NCI-H1694 (cell line): ENCODE measurements at regions not wholly inside any gene's neighbourhood (a gene's known extent, or its start where the extent isn't known, plus 50 kb on each side); places are given as distances from the start of the nearest gene placed in this dataset.

Experiments
- DNase-seq: peaks from one replicate; lab custom pipeline; 2025; lab: John Stamatoyannopoulos, UW

- peak; percentile 3 for DNase-seq
Observed at GRCh38 chr9:81489046-81489445, 200.3 kb downstream of the TLE1 start.

- no peak for DNase-seq
Observed at GRCh38 chr9:81480828-81481604, 208.3 kb downstream of the TLE1 start.

GRCh38 chr9:81479573-81479972 lies 209.8 kb downstream of the TLE1 start:
- no peak for DNase-seq

GRCh38 chr9:81477669-81478068 lies 211.7 kb downstream of the TLE1 start:
- no peak for DNase-seq

- DNase-seq: no peak
Observed at GRCh38 chr9:81476813-81477490, 212.4 kb downstream of the TLE1 start.

- DNase-seq: no peak
Observed at GRCh38 chr9:81474792-81475191, 214.6 kb downstream of the TLE1 start.

GRCh38 chr9:81474125-81474524 lies 215.2 kb downstream of the TLE1 start:
- no peak for DNase-seq

- DNase-seq: no peak
Observed at GRCh38 chr9:81473708-81474107, 215.6 kb downstream of the TLE1 start.

GRCh38 chr9:81473206-81473605 lies 216.1 kb downstream of the TLE1 start:
- no peak for DNase-seq

GRCh38 chr9:81472701-81473100 lies 216.6 kb downstream of the TLE1 start:
- DNase-seq: no peak

GRCh38 chr9:81470864-81471263 lies 218.5 kb downstream of the TLE1 start:
- DNase-seq: no peak

- no peak for DNase-seq
Observed at GRCh38 chr9:81468084-81468595, 221.2 kb downstream of the TLE1 start.

- DNase-seq: no peak
Observed at GRCh38 chr9:81466981-81467380, 222.4 kb downstream of the TLE1 start.

GRCh38 chr9:81465468-81466011 lies 223.8 kb downstream of the TLE1 start:
- DNase-seq: no peak

- DNase-seq: no peak
Observed at GRCh38 chr9:81462801-81463200, 226.5 kb downstream of the TLE1 start.

GRCh38 chr9:81461196-81461595 lies 228.2 kb downstream of the TLE1 start:
- DNase-seq: no peak

- no peak for DNase-seq
Observed at GRCh38 chr9:81460693-81461092, 228.7 kb downstream of the TLE1 start.

- DNase-seq: no peak
Observed at GRCh38 chr9:81459591-81459990, 229.8 kb downstream of the TLE1 start.

- no peak for DNase-seq
Observed at GRCh38 chr9:81456431-81457006, 232.8 kb downstream of the TLE1 start.

- DNase-seq: peak; percentile 29
Observed at GRCh38 chr9:81455462-81456219, 233.7 kb downstream of the TLE1 start.

- DNase-seq: no peak
Observed at GRCh38 chr9:81445331-81445921, 243.9 kb downstream of the TLE1 start.

GRCh38 chr9:81431641-81432040 lies 257.7 kb downstream of the TLE1 start:
- DNase-seq: no peak
